Trophoblast cell (in vitro differentiated cells and primary cell): ENCODE measurements at regions not wholly inside any gene's neighbourhood (a gene's known extent, or its start where the extent isn't known, plus 50 kb on each side); places are given as distances from the start of the nearest gene placed in this dataset.

ENCODE experiments used
- DNase-seq, 2 donors: peaks; one replicate each; pipeline ENCODE4 v3.0.0-alpha.2; 2016
- H2AFZ ChIP-seq: 2 replicates; pipeline ENCODE4 v1.6.1; 2013; ENCODE audit warnings: low read length, moderate library complexity, mild to moderate bottlenecking; ENCODE audit not compliant: insufficient read depth, poor library complexity
- H2AK5ac ChIP-seq: 2 replicates; pipeline ENCODE4 v1.6.1; 2013; ENCODE audit warnings: mild to moderate bottlenecking, low read length
- H2BK120ac ChIP-seq: 2 replicates; pipeline ENCODE4 v1.6.1; 2013; ENCODE audit warnings: low read length, mild to moderate bottlenecking, moderate library complexity; ENCODE audit not compliant: insufficient read depth, poor library complexity
- H2BK12ac ChIP-seq: 2 replicates; pipeline ENCODE4 v1.6.1; 2013; ENCODE audit warnings: mild to moderate bottlenecking, low read length, moderate library complexity
- H2BK5ac ChIP-seq: 2 replicates; pipeline ENCODE4 v1.6.1; 2013; ENCODE audit warnings: low read length, low read depth, moderate library complexity, mild to moderate bottlenecking; ENCODE audit not compliant: poor library complexity
- H3K14ac ChIP-seq: 2 replicates; pipeline ENCODE4 v1.6.1; 2013; ENCODE audit warnings: mild to moderate bottlenecking, low read length
- H3K18ac ChIP-seq: 2 replicates; pipeline ENCODE4 v1.6.1; 2013; ENCODE audit warnings: mild to moderate bottlenecking, low read length
- H3K23ac ChIP-seq: 2 replicates; pipeline ENCODE4 v1.6.1; 2013; ENCODE audit warnings: low read length
- H3K27ac ChIP-seq: 2 replicates; pipeline ENCODE4 v1.5.1; 2013; ENCODE audit warnings: low read depth, mild to moderate bottlenecking, inconsistent platforms, low read length, moderate library complexity
- H3K27me3 ChIP-seq: 2 replicates; pipeline ENCODE4 v1.6.1; 2013; ENCODE audit warnings: inconsistent platforms, mild to moderate bottlenecking, low read length, moderate library complexity; ENCODE audit not compliant: insufficient read depth
- H3K36me3 ChIP-seq, 2 experiments: 1 replicate in 1 of 2; 2 replicates in 1 of 2; pipeline ENCODE4 v1.6.1; 2013; ENCODE audit warnings: low read length in 2 of 2, mild to moderate bottlenecking in 2 of 2, moderate library complexity in 1 of 2; ENCODE audit not compliant: insufficient read depth in 2 of 2, control insufficient read depth in 1 of 2
- H3K4ac ChIP-seq: 2 replicates; pipeline ENCODE4 v1.6.1; 2013; ENCODE audit warnings: low read depth, mild to moderate bottlenecking, low read length, moderate library complexity
- H3K4me1 ChIP-seq, 2 experiments: 1 replicate in 1 of 2; 2 replicates in 1 of 2; pipeline ENCODE4 v1.6.1; 2013; ENCODE audit warnings: low read length in 2 of 2, mild to moderate bottlenecking in 2 of 2, moderate library complexity in 1 of 2; ENCODE audit not compliant: insufficient read depth in 2 of 2, control insufficient read depth in 1 of 2
- H3K4me2 ChIP-seq: 2 replicates; pipeline ENCODE4 v1.6.1; 2013; ENCODE audit warnings: inconsistent platforms, mild to moderate bottlenecking, low read length, moderate library complexity
- H3K4me3 ChIP-seq: 2 replicates; pipeline ENCODE4 v1.5.1; 2013; ENCODE audit warnings: mild to moderate bottlenecking, low read depth, low read length, inconsistent platforms
- H3K79me1 ChIP-seq: one replicate; pipeline ENCODE4 v1.6.1; 2013; ENCODE audit warnings: low read length
- H3K79me2 ChIP-seq: 2 replicates; pipeline ENCODE4 v1.6.1; 2013; ENCODE audit warnings: low read length, mild to moderate bottlenecking; ENCODE audit not compliant: control insufficient read depth, insufficient read depth, poor library complexity
- H3K9ac ChIP-seq: 2 replicates; pipeline ENCODE4 v1.6.1; 2013; ENCODE audit warnings: mild to moderate bottlenecking, low read length
- H3K9me3 ChIP-seq: 2 replicates; pipeline ENCODE4 v1.6.1; 2013; ENCODE audit warnings: low read depth, mild to moderate bottlenecking, control low read depth, inconsistent platforms, low read length; ENCODE audit not compliant: insufficient read depth
- H4K12ac ChIP-seq: 2 replicates; pipeline ENCODE4 v1.6.1; 2013; ENCODE audit warnings: low read depth, mild to moderate bottlenecking, low read length, moderate library complexity
- H4K8ac ChIP-seq: 2 replicates; pipeline ENCODE4 v1.6.1; 2013; ENCODE audit warnings: low read depth, mild to moderate bottlenecking, low read length, moderate library complexity
- H4K91ac ChIP-seq: one replicate; pipeline ENCODE4 v1.6.1; 2013; ENCODE audit warnings: low read depth, mild to moderate bottlenecking, low read length, moderate library complexity
- WGBS: extraction: QIAGEN DNeasy Blood & Tissue Kit; methylation state at CpG from one replicate; pipeline ENCODE4 v1.1.7; 2013; ENCODE audit warnings: missing lambda C conversion rate; ENCODE audit not compliant: insufficient read length, insufficient coverage; ENCODE audit errors: extremely low coverage; 5-methylcytosine and 5-hydroxymethylcytosine counted together

- no peak overlapping the region for H4K12ac ChIP-seq
- H2BK5ac ChIP-seq = no peak overlapping the region
- H3K27me3 ChIP-seq = no peaks in the 10 kb centered on the region
- no peak for DNase-seq
- no peak overlapping the region for H3K4me3 ChIP-seq
- no peak overlapping the region for H3K4ac ChIP-seq
- H4K91ac ChIP-seq = no peak overlapping the region
- no peak overlapping the region for H2AK5ac ChIP-seq
- H3K23ac ChIP-seq = no peak overlapping the region
- H2AFZ ChIP-seq = no peak overlapping the region
- H3K9me3 ChIP-seq = no peaks in the 10 kb centered on the region
- no peaks in the 10 kb centered on the region for H3K4me1 ChIP-seq
- H3K79me1 ChIP-seq = no peaks in the 10 kb centered on the region
- no peak overlapping the region for H3K9ac ChIP-seq
- WGBS = no CpG with 5 or more reads among the region's 2 CpGs
- H3K4me2 ChIP-seq = no peak overlapping the region
- no peak overlapping the region for H3K14ac ChIP-seq
- H4K8ac ChIP-seq = no peak overlapping the region
- H2BK12ac ChIP-seq = no peak overlapping the region
- no peak overlapping the region for H3K18ac ChIP-seq
- no peak overlapping the region for H3K27ac ChIP-seq
- no peaks in the 10 kb centered on the region for H3K79me2 ChIP-seq
- H3K36me3 ChIP-seq = no peaks in the 10 kb centered on the region
- no peak overlapping the region for H2BK120ac ChIP-seq
Observed at GRCh38 chrX:148080593-148080992, 99.5 kb downstream of the FMR1NB start.

DNA sequence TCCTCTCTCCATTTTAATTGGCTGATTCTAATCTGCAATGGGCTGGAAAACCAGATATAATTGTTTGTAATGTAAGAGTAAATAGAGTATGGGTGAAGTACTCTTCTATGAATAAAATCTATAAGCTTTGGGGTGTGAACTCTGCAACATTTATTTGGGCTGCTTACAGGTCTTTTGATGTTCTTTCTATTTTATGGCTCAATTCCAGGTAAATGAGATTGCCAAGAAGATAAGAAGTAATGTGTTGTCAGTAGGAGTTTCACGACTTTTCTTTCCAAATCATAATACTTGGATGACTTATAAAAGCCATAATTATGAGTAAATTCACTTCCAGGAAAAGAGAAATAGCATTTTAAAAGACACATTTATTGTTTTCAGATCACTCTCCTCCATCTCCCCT is 103.5 kb downstream of the FMR1NB start:
- Histone ChIP-seq H2BK5ac (no peak overlapping the region), H3K9ac (no peak overlapping the region), H3K27me3 (no peaks in the 10 kb centered on the region), H4K8ac (no peak overlapping the region), H3K4me1 (no peaks in the 10 kb centered on the region), H3K9me3 (no peaks in the 10 kb centered on the region), H2BK12ac (no peak overlapping the region), H3K23ac (no peak overlapping the region), H2AFZ (no peak overlapping the region), H3K4me3 (no peak overlapping the region), H3K4ac (no peak overlapping the region), H3K18ac (no peak overlapping the region), H4K91ac (no peak overlapping the region), H2AK5ac (no peak overlapping the region), H4K12ac (no peak overlapping the region), H3K4me2 (no peak overlapping the region), H3K36me3 (no peaks in the 10 kb centered on the region), H3K14ac (no peak overlapping the region), H3K79me2 (no peaks in the 10 kb centered on the region), H3K27ac (no peak overlapping the region), H3K79me1 (no peaks in the 10 kb centered on the region), H2BK120ac (no peak overlapping the region)
- no CpG with 5 or more reads among the region's 1 CpG for WGBS
- DNase-seq = no peak

DNA sequence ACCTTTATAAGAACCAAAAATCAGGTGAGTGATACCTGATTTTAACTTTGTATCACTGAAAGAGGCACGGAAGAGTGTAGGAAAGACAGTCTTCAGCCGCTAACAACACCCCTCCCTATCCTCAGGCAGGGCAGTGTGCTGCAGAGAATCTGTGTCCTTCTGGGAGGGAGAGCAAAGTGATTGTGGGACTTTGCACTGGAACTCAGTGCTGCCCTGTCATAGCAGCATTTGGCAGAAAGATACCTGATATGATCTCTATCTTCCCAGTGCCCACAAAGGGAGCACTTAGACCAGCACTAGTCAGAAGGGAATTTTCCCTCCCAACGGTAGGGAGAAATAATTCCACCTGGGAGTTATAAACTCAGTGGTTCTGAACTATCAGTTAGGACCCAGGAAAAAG is 139.0 kb downstream of the FMR1NB start:
- Histone ChIP-seq H3K23ac (no peak overlapping the region), H3K27me3 (no peaks in the 10 kb centered on the region), H3K27ac (no peak overlapping the region), H2BK5ac (no peak overlapping the region), H2BK120ac (no peak overlapping the region), H3K4ac (no peak overlapping the region), H4K91ac (no peak overlapping the region), H3K9me3 (no peaks in the 10 kb centered on the region), H3K4me2 (no peak overlapping the region), H3K14ac (no peak overlapping the region), H2AFZ (no peak overlapping the region), H2BK12ac (no peak overlapping the region), H2AK5ac (no peak overlapping the region), H3K36me3 (no peaks in the 10 kb centered on the region), H4K8ac (no peak overlapping the region), H3K18ac (no peak overlapping the region), H3K4me3 (no peak overlapping the region), H3K79me1 (no peaks in the 10 kb centered on the region), H3K4me1 (no peaks in the 10 kb centered on the region), H4K12ac (no peak overlapping the region), H3K79me2 (no peaks in the 10 kb centered on the region), H3K9ac (no peak overlapping the region)
- DNase-seq = no peak
- WGBS = no CpG with 5 or more reads among the region's 3 CpGs

GRCh38 chrX:148120999-148121623 is 140.0 kb downstream of the FMR1NB start:
- WGBS = no CpG with 5 or more reads among the region's 3 CpGs
- H3K4ac ChIP-seq = no peak overlapping the region

More at GRCh38 chrX:148120999-148121623, 140.0 kb downstream of the FMR1NB start:
- Histone ChIP-seq H2BK5ac (no peak overlapping the region), H3K4me3 (no peak overlapping the region), H4K91ac (no peak overlapping the region), H2AK5ac (no peak overlapping the region), H2BK120ac (no peak overlapping the region), H3K9me3 (no peaks in the 10 kb centered on the region), H2BK12ac (no peak overlapping the region), H4K8ac (no peak overlapping the region), H3K27ac (no peak overlapping the region), H2AFZ (no peak overlapping the region), H3K27me3 (no peaks in the 10 kb centered on the region), H3K4me1 (no peaks in the 10 kb centered on the region), H3K23ac (no peak overlapping the region), H3K79me1 (no peaks in the 10 kb centered on the region), H3K18ac (no peak overlapping the region), H3K36me3 (no peaks in the 10 kb centered on the region), H3K9ac (no peak overlapping the region), H3K14ac (no peak overlapping the region), H3K79me2 (no peaks in the 10 kb centered on the region), H4K12ac (no peak overlapping the region), H3K4me2 (no peak overlapping the region)
- DNase-seq = no peak
